Cardiac septum (tissue), 1 donor: ENCODE measurements at regions not wholly inside any gene's neighbourhood (a gene's known extent, or its start where the extent isn't known, plus 50 kb on each side); places are given as distances from the start of the nearest gene placed in this dataset.

ENCODE experiments used
- DNase-seq: peaks from one replicate; pipeline ENCODE4 v3.0.0-alpha.2; 2020; ENCODE audit warnings: low spot score
- intact Hi-C: fragments of 100-400 bp; cut with DNase I; formaldehyde crosslinking; loops from one replicate; pipeline ENCODE4 v1.14.0; 2022
- donor health status: DM: no; HTN: no; CAD: no.

DNA sequence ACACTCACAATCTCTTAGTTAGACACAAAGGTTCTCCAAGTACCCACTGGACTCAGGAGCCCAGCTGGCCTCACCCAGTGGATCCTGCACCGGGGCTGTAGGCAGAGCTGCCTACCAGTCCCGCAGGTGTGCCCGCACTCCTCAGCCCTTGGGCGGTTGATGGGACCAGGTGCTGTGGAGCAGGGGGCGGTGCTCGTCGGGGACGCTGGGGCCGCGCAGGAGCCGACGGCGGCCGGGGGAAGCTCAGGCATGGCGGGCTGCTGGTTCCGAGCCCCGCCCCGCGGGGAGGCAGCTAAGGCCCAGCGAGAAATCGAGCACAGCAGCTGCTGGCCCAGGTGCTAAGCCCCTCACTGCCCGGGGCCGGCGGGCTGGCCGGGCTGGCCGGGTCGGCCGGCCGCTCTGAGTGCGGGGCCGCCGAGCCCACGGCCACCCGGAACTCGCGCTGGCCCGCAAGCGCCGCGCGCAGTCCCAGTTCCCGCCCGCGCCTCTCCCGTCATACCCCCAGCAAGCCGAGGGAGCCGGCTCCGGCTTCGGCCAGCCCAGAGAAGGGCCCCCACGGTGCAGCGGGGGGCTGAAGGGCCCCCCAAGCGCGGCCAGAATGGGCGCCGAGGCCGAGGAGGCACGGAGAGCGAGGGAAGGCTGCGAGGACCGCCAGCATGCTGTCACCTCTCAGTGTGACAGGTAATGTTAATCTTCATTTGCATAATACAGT is 506.8 kb downstream of the LRFN5 start:
- intact Hi-C loops: no loop called here
- no peak for DNase-seq

DNA sequence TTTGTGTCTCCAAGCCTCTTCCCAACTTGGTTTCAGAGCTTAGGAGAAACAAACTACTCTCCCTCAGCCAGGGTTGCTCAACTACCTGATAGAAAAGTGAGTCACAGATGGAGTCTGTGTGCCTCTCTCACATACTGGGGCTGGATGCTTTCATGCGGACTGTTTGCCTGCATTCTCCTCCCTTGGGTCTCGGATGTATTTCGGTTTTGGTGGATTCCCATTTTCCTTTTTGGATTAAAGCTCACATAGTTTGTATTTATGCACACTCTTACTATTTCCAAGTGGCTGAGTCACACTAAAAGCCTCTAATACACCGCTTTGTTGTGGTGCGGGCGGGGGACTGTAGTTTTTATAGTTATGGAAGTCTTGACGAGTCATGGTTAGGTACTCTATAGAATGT is 505.4 kb downstream of the LRFN5 start:
- no peak for DNase-seq
- intact Hi-C loops: no loop called here

DNA sequence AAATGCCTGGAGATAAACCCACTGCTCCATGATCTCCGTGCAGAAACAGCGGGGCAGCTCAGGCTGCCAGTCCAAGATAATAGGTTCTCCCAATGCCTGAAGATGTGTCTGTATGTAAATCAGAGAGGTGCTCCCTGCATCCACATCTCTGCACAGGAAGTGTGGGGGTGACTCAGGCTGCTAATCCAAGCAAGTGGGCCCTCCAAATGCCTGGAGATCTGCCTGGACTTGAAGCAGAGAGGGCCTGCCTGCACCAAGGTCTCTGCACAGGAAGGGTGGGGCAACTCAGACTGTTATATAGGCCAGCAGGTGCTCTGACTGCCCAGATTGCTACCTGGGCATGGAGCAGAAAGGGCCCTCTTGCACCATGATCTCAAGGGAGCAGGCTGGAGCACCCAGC is 504.7 kb downstream of the LRFN5 start:
- DNase-seq: no peak
- intact Hi-C loops: no loop called here

DNA sequence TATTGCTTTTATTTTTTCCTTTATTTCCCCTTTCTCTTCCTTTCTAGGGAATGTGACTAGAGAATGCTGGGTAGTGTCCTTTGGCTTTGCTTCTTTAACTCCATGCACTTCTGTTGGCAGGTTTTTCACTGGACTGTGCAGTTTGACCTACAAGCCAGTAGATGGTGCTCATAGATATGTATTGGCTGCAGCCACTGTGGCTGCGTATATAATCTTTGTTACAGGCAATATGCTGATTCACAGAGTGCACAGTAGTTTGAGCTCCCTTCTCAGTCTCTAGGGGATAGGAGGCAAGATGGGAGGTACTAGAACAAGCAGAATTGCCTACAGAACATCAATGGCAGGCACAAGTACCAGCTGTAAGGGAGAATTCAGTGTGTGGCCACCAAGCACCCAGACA is 503.5 kb downstream of the LRFN5 start:
- intact Hi-C loops: no loop called here
- no peak for DNase-seq

DNA sequence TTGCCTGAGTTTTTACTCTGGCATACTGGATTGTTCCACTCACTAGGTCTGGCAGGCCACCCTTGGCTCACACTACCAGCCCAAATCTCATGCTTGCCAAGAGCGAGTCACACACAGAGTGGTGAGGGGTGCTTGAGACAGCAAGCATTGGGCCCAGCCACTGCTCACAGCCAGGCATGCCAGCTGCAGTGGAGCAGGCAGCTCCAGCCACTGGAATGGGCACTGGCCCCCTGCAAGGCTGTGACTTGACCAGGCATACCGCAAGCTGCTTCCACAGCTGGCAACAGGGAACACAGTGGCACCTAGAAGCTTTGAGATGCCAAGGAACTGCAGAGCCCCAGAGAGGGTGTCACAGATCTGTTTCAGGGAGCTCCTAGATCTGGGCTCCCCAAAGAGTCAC is 488.5 kb downstream of the LRFN5 start:
- DNase-seq: no peak
- intact Hi-C loops: no loop called here

DNA sequence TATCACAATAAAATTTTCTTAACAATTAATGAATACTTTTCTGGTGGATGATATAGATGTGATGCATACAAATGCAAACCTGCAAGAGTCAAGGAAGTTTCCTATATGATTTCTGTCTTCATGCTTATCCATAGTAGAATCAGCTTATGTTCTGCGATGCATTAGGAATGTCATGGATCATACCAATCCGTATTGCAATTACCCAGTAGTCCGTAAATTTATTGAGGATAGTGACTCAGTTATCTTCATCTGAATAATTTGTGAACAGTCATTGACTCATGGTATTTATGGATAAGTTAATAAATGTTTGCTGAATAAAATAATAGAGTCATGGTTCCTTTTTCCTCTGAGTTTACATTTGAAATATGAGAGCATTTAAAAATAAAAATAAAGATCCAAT is 483.4 kb downstream of the LRFN5 start:
- no peak for DNase-seq
- intact Hi-C loops: no loop called here

DNA sequence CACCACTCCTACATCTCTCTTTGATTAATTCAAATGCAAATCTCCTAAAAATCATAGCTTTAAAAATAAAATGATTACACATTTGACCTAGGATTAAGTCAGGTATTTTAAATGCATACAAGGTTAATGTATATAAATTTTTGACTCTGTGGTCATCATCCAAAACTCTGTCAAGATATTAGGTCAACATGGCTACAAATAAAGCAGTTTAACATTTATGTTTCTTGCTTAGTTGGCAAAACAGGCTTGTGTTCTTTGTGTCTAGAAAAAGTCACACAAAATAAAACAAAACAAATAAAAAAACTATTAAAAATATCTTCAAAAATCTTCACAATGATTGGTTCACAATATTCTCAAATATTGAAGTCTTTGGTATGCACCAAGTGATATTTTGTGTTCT is 473.2 kb downstream of the LRFN5 start:
- no peak for DNase-seq
- intact Hi-C loops: no loop called here

DNA sequence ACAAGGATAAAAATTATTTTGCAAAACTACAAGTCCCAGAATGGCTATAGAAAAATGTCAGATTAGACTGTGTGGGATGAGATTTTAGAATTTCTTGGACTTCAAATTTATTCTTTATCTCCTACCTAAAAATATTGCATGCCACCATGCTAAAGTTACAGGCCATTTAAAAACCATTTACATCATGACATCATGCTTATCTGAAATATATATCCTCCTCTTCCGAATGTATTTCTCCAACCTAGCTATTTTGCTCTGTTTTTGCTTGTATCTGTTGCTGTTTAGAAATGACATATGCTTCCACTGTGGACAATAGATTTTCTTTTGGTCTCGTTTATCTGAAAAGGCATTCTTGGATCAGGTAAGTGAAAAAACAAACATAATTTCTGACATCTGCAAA is 471.7 kb downstream of the LRFN5 start:
- DNase-seq: no peak
- intact Hi-C loops: no loop called here

DNA sequence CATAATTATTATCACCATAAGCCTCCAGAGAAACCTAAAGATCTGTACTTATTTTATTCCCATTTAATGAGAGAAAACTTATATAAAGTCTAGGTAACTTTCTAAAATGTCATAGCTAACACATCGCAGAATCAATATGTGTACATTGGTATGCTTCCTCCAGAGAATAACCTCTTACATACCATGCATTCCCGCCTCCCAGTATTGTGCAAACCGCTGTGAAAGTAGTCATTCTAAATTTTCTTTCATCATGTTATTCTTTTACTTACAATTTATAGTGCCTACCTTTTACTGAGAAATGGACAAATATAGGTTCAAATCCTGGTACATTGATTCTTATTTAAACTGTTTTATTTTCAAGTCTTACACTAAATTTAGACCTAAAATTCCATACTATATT is 463.4 kb downstream of the LRFN5 start:
- intact Hi-C loops: no loop called here
- DNase-seq: no peak

DNA sequence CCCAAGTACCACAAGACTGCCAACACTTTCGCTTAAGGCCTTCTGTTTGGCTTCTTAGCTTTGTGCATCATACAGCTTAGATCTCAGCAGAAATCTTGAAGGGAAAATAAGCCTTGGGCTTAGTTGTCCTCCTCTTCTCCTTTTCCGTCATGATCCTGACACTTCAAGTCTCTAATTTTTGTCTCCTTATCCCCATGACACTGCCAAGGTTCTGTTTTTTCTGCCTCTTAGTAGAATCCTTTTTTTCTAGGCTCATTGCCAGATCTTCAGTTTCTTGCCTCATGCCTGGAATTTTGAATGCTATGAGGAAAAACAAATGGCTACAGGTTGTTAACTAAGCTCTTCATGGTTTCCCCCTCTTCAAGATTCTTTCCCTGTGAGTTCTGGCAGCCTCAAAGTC is 450.4 kb downstream of the LRFN5 start:
- DNase-seq: no peak
- intact Hi-C loops: no loop called here

DNA sequence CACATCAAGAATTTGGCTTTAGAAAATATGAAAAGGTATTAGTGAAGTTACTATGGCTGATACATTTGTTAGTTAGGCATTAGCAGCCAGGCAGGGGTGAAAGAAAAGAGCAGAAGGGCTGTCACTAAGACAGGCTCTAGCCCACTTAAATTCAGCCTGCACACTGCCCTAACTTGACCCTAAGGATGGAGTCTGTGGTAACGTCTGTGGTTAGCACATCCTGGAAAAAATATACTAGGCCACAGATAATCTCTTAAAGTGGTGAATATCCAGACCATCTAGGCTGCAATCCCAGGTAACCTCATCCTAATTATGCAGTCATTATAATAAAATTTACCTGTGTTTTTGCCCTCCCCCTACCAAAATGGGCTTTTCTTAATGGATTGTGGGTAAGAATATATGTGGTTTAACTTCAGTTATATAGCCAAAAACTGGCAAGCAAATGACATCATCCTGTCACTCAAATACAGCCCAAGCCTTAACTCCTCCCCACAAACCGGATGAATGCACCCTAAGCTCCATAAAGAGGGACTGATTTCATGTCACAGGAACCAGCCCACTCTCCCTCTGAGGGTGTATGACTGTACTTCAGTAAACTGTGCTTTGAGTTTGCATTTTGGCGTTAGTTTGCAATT is 440.9 kb downstream of the LRFN5 start:
- intact Hi-C loops: no loop called here

DNA sequence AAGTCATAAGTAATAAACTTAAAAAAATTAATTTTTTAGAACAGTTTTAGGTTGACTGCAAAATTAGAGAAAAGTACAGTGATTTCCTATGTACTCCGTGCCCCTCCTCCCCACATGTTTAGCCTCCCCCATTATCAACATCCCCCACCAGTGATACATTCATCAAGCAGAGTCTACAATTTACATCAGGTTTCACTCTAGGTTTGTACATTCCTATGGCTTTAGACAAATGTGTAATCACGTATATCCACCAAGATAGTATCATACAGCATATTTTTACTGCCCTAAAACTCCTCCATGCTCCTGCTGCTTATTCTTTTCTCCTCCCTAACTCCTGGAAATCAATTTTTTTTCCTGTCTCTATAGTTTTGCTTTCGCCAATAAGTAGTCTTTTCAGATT is 438.7 kb downstream of the LRFN5 start:
- intact Hi-C loops: no loop called here
- DNase-seq: no peak

More for the DNA sequence above, 440.9 kb downstream of the LRFN5 start:
- DNase-seq: no peak

DNA sequence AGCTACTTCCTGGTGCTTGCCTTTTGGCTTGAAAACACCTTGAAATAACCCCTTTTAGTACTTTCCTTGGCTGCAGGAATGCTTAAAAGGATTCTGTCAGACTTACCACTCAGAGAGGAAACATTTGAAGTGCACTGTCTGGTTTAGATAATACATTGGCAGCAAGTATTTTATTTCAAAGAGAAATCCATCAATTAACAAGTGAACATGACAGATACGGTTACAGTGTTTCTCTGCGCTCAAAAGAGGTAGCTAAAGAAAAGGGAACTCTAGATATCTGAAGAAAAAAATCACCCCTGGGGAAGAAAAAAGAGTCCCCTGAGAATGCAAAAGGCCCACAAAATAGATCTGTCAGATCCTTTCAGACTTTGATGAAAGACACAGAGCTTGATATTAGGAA is 421.9 kb downstream of the LRFN5 start:
- DNase-seq: no peak
- intact Hi-C loops: no loop called here

DNA sequence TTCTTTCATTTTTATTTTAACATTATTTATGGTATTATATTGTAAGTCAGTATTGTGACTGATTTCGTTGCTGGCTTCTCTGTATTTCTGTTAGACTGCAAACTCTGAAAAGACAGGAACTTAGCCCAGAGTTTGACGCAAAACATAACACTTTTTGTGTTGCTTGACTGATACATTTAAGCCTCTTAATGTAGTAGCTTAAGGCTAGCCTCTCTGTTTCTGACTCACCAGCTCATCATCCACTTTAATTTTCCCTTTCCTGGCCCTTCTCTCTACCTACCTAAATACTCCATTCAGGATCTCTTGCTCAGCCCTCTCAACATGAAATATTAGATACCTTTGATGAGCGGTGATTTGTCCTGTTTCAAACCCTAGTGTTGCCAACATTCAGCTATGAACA is 420.6 kb downstream of the LRFN5 start:
- intact Hi-C loops: no loop called here
- DNase-seq: no peak

DNA sequence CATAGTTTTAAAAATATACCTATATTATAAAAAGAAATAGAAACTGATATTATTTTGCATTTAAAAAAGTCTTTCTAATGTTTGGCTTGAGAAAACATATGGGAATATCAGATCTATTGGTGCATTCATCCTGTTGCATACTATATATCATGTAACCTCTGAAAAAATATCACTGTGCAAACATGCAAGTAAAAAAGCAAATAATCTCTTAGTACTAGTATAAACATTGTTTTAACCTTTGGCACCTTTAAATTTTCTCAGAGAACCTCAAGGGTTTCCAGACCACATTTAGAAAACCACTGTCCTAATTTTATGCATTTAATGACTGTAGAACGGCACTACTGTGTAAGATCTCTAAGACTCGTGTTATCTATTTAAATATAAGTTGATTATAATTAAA is 416.8 kb downstream of the LRFN5 start:
- no peak for DNase-seq
- intact Hi-C loops: no loop called here

DNA sequence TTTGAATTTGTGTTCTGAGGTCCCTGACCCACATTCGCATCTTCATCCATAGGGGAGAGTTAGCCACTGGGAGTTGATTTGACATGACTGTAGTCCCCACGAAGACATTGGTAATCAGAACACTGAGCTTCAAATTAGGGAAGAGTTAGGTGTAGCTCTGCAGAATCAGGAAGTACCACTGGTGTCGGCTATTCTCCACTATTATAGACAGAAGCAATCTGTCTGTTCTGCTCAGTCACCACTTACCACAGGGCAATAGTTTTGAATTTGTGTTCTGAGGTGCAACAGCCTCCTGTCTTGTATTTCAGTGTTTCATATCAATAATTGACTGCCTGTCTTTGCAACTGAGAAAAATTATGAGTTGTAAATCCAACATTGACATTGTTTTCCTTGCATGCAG is 407.6 kb downstream of the LRFN5 start:
- intact Hi-C loops: no loop called here
- DNase-seq: no peak

DNA sequence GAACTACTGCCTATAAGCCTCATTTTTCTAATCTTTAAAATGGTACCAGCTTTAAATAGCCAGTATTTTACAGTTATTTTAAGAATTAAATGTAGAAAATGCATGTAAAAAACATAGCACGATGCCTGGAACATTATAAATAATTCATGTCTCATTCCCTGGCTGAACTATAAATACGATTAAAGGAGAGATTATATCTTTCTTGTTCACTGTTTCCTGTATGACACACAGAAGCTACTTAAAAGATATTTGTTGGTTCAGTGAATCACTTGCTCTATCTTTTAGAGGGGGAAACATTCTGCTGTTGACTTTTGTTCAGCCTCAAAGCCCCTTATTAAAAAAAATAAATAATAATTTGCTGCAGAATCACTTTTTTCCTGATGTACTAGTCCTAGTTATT is 406.9 kb downstream of the LRFN5 start:
- no peak for DNase-seq
- intact Hi-C loops: no loop called here

DNA sequence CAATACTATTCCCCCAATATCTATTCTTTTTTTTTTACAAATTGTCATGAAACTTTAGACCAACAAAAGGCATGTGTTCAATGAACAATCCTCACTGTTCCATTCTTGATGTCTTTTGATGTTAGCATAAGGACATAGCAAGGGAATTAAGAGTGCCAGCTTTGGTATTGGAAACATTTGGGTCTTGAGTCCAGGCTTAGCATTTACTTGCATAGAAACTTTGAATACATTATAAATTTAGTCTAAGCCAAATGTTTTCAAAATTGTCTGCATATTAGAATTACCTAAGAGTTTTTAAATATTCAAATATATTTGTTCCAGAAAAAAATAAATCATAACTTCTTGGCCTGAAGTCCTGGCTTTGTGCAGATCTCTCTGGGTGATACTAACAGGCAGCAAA is 406.5 kb downstream of the LRFN5 start:
- no peak for DNase-seq
- intact Hi-C loops: no loop called here

DNA sequence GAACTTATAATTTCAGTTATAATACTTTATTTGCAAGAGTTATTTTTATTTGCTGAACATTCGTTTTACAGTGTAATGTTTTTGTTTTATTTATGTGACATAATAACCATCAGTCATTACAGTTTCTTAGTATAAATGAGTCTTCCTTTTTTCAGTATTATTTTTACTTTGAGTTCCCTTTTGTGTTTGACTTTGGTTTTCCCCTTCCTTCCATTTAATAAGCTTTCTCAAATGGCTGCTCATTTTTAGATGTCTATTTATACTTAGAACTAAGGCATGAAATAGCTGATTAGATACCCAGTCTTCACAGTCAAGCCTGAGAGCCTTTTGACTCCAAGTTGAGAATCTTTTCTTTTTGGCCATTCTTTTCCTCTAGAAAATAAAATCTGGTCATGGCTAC is 404.5 kb downstream of the LRFN5 start:
- no peak for DNase-seq
- intact Hi-C loops: no loop called here

DNA sequence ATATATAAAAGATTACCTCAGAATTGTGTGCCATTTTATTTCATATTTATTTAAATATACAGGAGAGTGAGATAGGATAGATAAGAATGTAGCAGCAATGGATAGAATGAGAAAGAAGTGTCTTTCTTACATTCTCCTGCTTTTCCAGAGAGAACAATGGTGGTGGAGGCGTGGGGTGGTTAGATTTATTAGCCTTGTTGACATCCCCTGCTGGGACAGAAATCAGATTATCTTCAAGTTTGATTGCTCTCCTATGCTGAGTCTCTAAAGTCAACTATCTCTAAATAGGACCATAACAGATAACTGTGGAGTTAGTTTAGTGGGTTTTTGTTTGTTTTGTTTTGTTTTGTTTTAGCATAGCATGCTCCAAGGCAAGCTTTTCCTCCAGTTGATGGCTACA is 397.6 kb downstream of the LRFN5 start:
- intact Hi-C loops: no loop called here
- no peak for DNase-seq

DNA sequence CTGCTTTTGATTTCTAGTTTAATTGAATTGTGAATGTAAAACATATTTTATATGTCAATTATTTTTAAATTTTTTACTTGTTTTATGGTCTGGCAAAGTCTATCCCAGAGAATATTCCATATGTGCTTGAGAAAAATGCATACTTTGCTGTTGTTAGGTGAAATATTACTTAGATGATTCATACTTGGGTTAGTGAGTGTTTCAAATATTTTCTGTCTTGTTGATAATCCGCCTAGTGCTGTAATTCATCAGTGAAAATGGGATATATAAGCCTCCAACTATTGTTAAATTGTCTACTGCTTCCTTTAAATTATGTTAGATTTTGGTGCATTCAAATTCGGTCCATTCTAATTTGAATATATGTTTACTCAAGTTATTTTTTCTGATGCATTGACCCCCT is 395.5 kb downstream of the LRFN5 start:
- DNase-seq: no peak
- intact Hi-C loops: no loop called here

DNA sequence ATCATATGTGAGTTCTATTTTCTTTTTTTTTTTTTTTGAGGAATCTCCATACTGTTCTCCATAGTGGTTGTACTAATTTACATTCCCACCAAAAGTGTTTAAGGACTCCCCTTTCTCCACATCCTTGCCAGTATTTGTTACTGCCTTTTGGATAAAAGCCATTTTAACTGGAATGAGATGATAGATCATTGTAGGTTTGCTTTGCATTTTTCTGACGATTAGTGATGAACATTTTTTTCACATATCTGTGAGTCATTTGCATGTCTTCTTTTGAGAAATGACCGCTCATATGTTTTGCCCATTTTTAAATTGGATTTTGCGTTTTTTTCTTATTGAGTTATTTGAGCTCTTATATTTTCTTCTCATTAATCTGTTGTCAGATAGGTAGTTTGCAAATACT is 394.8 kb downstream of the LRFN5 start:
- intact Hi-C loops: no loop called here

More for the DNA sequence above, 394.8 kb downstream of the LRFN5 start:
- DNase-seq: no peak
